ENCODE measurements at regions not wholly inside any gene's neighbourhood (a gene's known extent, or its start where the extent isn't known, plus 50 kb on each side); places are given as distances from the start of the nearest gene placed in this dataset.

DNA sequence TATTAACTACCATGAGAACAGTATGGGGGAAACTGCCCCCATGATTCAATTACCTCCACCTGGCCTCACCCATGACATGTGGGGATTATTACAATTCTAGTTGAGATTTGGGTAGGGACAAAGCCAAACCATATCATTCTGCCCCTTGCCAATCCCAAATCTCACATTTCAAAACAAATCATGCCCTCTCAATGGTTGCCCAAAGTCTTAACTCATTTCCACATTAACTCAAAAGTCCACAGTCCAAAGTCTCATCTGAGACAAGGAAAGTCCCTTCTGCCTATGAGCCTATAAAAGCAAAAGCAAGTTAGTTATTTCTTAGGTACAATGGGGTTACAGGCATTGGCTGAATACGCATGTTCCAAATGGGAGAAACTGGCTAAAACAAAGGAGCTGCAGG is 180.7 kb upstream of the CDH12 start:
- TF ChIP-seq, protein P1, sequence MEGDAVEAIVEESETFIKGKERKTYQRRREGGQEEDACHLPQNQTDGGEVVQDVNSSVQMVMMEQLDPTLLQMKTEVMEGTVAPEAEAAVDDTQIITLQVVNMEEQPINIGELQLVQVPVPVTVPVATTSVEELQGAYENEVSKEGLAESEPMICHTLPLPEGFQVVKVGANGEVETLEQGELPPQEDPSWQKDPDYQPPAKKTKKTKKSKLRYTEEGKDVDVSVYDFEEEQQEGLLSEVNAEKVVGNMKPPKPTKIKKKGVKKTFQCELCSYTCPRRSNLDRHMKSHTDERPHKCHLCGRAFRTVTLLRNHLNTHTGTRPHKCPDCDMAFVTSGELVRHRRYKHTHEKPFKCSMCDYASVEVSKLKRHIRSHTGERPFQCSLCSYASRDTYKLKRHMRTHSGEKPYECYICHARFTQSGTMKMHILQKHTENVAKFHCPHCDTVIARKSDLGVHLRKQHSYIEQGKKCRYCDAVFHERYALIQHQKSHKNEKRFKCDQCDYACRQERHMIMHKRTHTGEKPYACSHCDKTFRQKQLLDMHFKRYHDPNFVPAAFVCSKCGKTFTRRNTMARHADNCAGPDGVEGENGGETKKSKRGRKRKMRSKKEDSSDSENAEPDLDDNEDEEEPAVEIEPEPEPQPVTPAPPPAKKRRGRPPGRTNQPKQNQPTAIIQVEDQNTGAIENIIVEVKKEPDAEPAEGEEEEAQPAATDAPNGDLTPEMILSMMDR (IDR thresholded peaks at IDR 0.05; ENCODE audit: control insufficient read depth, extremely low read depth, insufficient read depth), result no peak
- DNase-seq (ENCODE audit: low read depth), result no peak
- H3K4me3 ChIP-seq (ENCODE audit: low read depth, low read length), result no peak overlapping the region

DNA sequence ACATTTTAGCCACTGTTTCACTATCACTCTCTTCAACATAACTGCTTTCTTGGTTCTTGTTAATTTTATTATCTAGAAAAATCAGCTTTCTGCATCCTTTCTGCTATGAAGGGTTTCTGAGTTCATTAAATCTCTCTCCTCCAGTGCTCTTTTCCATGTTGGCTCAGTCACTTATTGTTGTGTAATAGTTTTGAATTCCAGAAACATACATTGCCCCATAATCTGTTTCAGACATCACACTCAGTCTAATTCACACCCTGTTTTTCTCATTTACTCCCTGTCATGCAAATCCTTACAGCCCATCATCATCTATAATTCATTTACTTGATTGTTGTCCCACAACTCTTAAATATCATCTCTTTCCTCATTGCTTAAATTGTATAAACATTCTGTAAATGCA is 176.1 kb upstream of the CDH12 start:
- DNase-seq (ENCODE audit: low read depth), result no peak
- TF ChIP-seq, protein P1 (IDR thresholded peaks at IDR 0.05; ENCODE audit: control insufficient read depth, extremely low read depth, insufficient read depth), result no peak

DNA sequence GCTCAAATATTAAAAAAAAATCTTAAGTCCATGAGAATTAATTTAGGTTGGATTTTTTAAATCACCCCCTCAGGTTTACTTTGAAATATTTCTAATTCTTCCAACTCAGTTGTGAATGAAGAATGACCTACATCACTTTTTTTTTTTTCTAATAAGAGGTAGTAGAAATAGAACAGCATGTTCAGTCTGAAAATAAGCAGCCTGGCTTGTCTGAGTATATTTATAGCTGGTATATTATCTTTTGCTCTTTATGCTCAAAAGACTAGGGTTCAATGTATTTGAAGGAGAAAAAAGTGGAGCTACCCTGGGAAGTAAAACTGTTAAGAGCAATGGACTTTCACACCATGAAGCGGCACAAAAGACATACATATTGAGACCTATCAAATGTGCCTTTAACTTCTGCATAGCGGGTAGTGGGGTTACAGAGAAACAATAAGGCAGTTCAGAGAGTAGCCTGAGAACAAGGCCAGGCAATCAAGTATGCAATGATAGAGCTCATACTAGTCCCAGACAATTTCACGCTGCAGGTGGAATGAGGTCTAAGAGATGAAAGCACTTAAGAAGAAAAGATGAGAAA is 175.4 kb upstream of the CDH12 start:
- no peak for DNase-seq (ENCODE audit: low read depth)
- TF ChIP-seq, protein P1 (IDR thresholded peaks at IDR 0.05; ENCODE audit: control insufficient read depth, extremely low read depth, insufficient read depth), result no peak
- H3K4me3 ChIP-seq (ENCODE audit: low read depth, low read length), result no peak overlapping the region

More for the DNA sequence above, 176.1 kb upstream of the CDH12 start:
- no peak overlapping the region for H3K4me3 ChIP-seq (ENCODE audit: low read depth, low read length)

DNA sequence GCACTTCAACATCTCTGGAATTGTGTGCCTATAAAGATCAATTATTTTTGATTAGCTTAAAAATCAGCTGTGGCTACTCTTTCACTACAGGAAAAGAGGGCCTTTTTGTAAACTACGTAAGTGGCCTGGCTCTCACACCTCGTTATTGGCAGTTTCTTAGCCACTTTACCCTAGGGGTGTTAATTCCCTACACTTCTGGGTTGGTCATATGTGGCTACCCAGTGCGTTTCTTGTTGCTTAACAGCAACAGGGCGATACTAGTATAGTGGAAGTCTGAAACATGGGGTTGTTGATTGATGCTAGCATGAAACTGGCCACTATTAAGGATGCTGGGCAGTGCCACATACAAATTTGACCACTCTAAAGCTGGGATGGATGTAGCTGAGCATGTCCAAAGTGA is 174.7 kb upstream of the CDH12 start:
- TF ChIP-seq, protein P1 (IDR thresholded peaks at IDR 0.05; ENCODE audit: control insufficient read depth, extremely low read depth, insufficient read depth), result no peak
- DNase-seq (ENCODE audit: low read depth), result no peak
- H3K4me3 ChIP-seq (ENCODE audit: low read depth, low read length), result no peak overlapping the region

DNA sequence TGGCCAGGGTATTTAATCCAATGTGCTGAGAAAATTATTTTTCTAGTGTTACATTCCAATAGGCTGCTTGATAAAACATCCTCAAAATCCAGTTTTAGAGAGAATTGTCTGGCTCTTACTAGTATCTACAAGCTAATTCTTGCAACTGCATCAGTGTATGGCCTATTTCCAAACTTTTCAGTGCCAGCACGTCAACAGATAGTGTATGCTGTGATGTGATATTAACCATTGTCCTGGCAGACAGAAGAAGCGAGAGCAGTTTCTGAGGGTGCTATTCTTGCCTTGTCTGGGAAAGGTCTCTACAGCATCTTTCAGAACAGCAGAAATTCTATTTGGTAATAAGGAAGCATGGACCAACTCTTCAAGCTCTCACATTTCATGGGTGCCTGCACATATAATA is 174.2 kb upstream of the CDH12 start:
- no peak overlapping the region for H3K4me3 ChIP-seq (ENCODE audit: low read depth, low read length)
- TF ChIP-seq, protein P1 (IDR thresholded peaks at IDR 0.05; ENCODE audit: control insufficient read depth, extremely low read depth, insufficient read depth), result no peak
- DNase-seq (ENCODE audit: low read depth), result no peak

DNA sequence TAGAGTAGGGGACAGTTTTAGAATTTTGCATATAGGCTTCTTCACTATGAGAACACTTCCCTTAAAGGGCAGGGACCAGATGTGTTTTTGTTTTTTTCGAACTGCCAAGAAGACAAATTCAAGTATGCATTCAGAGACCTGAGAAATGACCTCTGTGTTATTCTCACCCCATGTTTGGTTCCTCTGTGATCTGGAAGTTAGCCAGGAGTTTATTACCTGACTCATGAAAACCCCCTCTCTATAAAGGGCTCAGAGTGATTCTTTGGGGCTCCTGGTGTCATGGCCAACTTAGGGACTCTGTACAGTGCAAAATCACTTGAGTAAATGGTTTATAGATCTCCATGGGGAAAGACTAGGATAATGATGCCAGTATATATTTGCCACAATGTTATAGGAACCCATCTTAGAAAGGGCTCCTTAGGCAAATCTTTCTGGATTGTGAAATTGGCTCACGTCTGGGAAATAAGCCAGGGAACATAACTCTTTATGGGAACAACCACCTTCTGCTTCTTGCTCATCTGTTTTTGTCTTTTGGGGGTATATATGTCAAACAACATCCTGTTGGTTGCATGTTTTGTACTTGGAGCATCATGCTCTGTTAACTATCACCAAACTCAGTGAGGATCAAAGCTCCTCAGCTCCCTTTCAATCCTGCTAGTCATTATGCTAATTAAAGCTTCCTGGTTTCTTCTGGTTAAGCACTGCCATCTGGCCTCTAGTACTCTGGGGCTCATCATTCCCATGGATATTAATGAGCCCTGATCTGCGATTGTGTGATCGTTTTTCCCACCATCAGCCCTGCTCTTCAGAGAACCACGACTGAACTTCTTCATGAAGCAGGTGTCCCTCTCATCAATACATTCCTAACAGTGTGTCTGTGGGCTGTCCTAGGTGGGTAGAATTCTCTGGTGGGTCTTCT is 173.4 kb upstream of the CDH12 start:
- H3K4me3 ChIP-seq (ENCODE audit: low read depth, low read length), result no peak overlapping the region
- TF ChIP-seq, protein P1 (IDR thresholded peaks at IDR 0.05; ENCODE audit: control insufficient read depth, extremely low read depth, insufficient read depth), result no peak
- no peak for DNase-seq (ENCODE audit: low read depth)

Data from LNCaP clone FGC (cell line).